ENCODE measurements at regions not wholly inside any gene's neighbourhood (a gene's known extent, or its start where the extent isn't known, plus 50 kb on each side); places are given as distances from the start of the nearest gene placed in this dataset.
A peak's percentile ranks its signal among the peaks of the same experiment; 100 is the strongest.
"Not testable (repeated sequence)": the region's sequence is repeated elsewhere in the genome, so short reads cannot be mapped to it uniquely, and the experiment has no call there.

GRCh38 chrX:69431420-69431819 is 72.7 kb upstream of the NALF2 start:
- peak; percentile 1 for DNase-seq

- DNase-seq, result peak; percentile 49
Measured at GRCh38 chrX:69430785-69431184, 73.3 kb upstream of the NALF2 start.

- DNase-seq, result peak; percentile 79
Measured at GRCh38 chrX:69429339-69430015, 74.6 kb upstream of the NALF2 start.

GRCh38 chrX:69428216-69428615 is 75.9 kb upstream of the NALF2 start:
- DNase-seq, result no peak

GRCh38 chrX:69424910-69425309 is 79.2 kb upstream of the NALF2 start:
- no peak for DNase-seq

GRCh38 chrX:69424161-69424560 is 80.0 kb upstream of the NALF2 start:
- peak; percentile 7 for DNase-seq

GRCh38 chrX:69422208-69422607 is 81.9 kb upstream of the NALF2 start:
- not testable (repeated sequence) for DNase-seq

- no peak for DNase-seq
Measured at GRCh38 chrX:69415698-69416097, 88.4 kb upstream of the NALF2 start.

GRCh38 chrX:69412661-69413060 is 91.5 kb upstream of the NALF2 start:
- no peak for DNase-seq

GRCh38 chrX:69398881-69399280 is 105.2 kb upstream of the NALF2 start:
- DNase-seq, result no peak

- no peak for DNase-seq
Measured at GRCh38 chrX:69396916-69397315, 107.2 kb upstream of the NALF2 start.

- no peak for DNase-seq
Measured at GRCh38 chrX:69395306-69395705, 108.8 kb upstream of the NALF2 start.

- peak; percentile 41 for DNase-seq
Measured at GRCh38 chrX:69389101-69389501, 115.0 kb upstream of the NALF2 start.

- DNase-seq, result peak; percentile 24
Measured at GRCh38 chrX:69388526-69388925, 115.6 kb upstream of the NALF2 start.

GRCh38 chrX:69387567-69388487 is 116.3 kb upstream of the NALF2 start:
- DNase-seq, result peak; percentile 61

GRCh38 chrX:69386681-69387080 is 117.4 kb upstream of the NALF2 start:
- DNase-seq, result no peak

- DNase-seq, result no peak
Measured at GRCh38 chrX:69379412-69379811, 124.7 kb upstream of the NALF2 start.

- no peak for DNase-seq
Measured at GRCh38 chrX:69374569-69374968, 129.6 kb upstream of the NALF2 start.

- DNase-seq, result no peak
Measured at GRCh38 chrX:69372435-69372834, 131.7 kb upstream of the NALF2 start.

- no peak for DNase-seq
Measured at GRCh38 chrX:69371159-69371558, 133.0 kb upstream of the NALF2 start.

GRCh38 chrX:69369999-69370398 is 134.1 kb upstream of the NALF2 start:
- DNase-seq, result no peak

- no peak for DNase-seq
Measured at GRCh38 chrX:69366183-69366582, 137.9 kb upstream of the NALF2 start.

- no peak for DNase-seq
Measured at GRCh38 chrX:69365755-69366154, 138.4 kb upstream of the NALF2 start.
